GM18909 (cell line): ENCODE measurements at regions not wholly inside any gene's neighbourhood (a gene's known extent, or its start where the extent isn't known, plus 50 kb on each side); places are given as distances from the start of the nearest gene placed in this dataset.

ENCODE experiments used
- ATAC-seq: cut with Tn5 transposase; IDR thresholded peaks from one replicate; pipeline ENCODE4 v1.9.1; 2021; ENCODE audit warnings: mild to moderate bottlenecking; ENCODE audit not compliant: unreplicated experiment, poor library complexity

GRCh38 chr1:232524056-232524455 lies 105.9 kb downstream of the SIPA1L2 start:
- ATAC-seq = no peak

GRCh38 chr1:232522189-232522588 lies 107.7 kb downstream of the SIPA1L2 start:
- no peak for ATAC-seq

- ATAC-seq = no peak
These were observed 108.3 kb downstream of the SIPA1L2 start for GRCh38 chr1:232521660-232522059.

- no peak for ATAC-seq
These were observed 110.7 kb downstream of the SIPA1L2 start for GRCh38 chr1:232519186-232519585.

GRCh38 chr1:232518349-232518748 lies 111.6 kb downstream of the SIPA1L2 start:
- ATAC-seq = no peak

- ATAC-seq = no peak
These were observed 112.7 kb downstream of the SIPA1L2 start for GRCh38 chr1:232517204-232517603.

- ATAC-seq = no peak
These were observed 114.2 kb downstream of the SIPA1L2 start for GRCh38 chr1:232515706-232516105.

GRCh38 chr1:232512712-232513111 lies 117.2 kb downstream of the SIPA1L2 start:
- ATAC-seq = no peak

GRCh38 chr1:232511172-232511571 lies 118.8 kb downstream of the SIPA1L2 start:
- ATAC-seq = no peak

GRCh38 chr1:232510367-232511110 lies 119.4 kb downstream of the SIPA1L2 start:
- ATAC-seq = no peak

GRCh38 chr1:232509570-232509969 lies 120.4 kb downstream of the SIPA1L2 start:
- no peak for ATAC-seq

GRCh38 chr1:232508130-232508701 lies 121.7 kb downstream of the SIPA1L2 start:
- no peak for ATAC-seq

- no peak for ATAC-seq
These were observed 122.4 kb downstream of the SIPA1L2 start for GRCh38 chr1:232507571-232507970.

GRCh38 chr1:232505884-232506283 lies 124.0 kb downstream of the SIPA1L2 start:
- ATAC-seq = no peak

- ATAC-seq = no peak
These were observed 125.3 kb downstream of the SIPA1L2 start for GRCh38 chr1:232504651-232505050.

- ATAC-seq = no peak
These were observed 126.4 kb downstream of the SIPA1L2 start for GRCh38 chr1:232503497-232503896.

- no peak for ATAC-seq
These were observed 128.1 kb downstream of the SIPA1L2 start for GRCh38 chr1:232501854-232502253.

GRCh38 chr1:232499188-232499587 lies 130.7 kb downstream of the SIPA1L2 start:
- ATAC-seq = no peak

GRCh38 chr1:232493869-232494268 lies 136.1 kb downstream of the SIPA1L2 start:
- no peak for ATAC-seq

- no peak for ATAC-seq
These were observed 140.7 kb downstream of the SIPA1L2 start for GRCh38 chr1:232489256-232489655.

GRCh38 chr1:232487236-232487635 lies 142.7 kb downstream of the SIPA1L2 start:
- no peak for ATAC-seq
